Epithelial cell of proximal tubule (primary cell): ENCODE measurements at regions not wholly inside any gene's neighbourhood (a gene's known extent, or its start where the extent isn't known, plus 50 kb on each side); places are given as distances from the start of the nearest gene placed in this dataset.

Experiments used
- DNase-seq: peaks from one replicate; pipeline ENCODE4 v3.0.0-alpha.2; 2011; ENCODE audit warnings: low read depth
- H3K4me3 ChIP-seq: 2 replicates; pipeline ENCODE4 v1.5.1; 2011; ENCODE audit warnings: low read depth, mild to moderate bottlenecking, low read length
- TF ChIP-seq, protein P1 (sequence below): conservative IDR thresholded peaks from 2 replicates; pipeline ENCODE4 v1.5.1; 2012; ENCODE audit warnings: low read depth, mild to moderate bottlenecking, low read length

DNA sequence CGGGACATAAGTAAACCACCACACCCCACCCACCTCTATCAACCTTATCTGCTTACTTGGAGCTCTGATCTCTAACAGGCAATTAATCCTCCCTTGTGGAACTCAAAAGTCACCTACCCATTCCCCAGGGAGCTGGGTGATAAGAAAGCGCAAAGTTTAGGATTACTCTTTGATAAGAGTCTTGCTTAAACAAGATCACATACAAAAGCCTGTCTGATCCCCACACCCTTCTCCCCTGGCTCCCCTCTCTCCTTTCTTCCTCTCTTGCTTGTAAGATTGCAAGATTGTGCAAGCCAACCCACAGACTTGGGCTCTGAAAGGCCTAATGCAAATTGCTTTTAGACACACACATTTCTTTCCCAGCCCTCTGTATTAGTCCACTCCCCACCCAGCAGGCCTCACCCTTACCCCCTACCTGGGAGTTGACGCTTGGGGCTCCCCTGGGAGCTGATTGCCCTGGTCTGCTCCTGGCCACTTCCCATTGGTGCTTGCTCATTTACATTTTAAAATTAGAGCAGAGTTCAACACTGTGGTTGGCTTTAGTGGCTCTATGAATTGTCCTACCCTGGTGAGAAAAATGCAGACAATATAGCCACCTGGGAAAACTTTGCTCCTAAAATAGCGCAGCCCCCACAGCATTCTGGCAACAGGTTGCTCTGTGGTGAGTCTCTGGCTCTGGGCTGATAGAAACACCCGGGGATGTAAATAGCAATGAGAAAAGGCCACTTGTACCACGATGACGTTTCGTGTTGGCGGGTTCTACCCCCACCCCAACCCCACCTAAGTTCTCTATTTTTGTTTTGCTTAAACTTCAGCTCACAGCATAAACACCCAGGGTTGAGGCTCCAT, 58.9 kb upstream of the EPCAM start:
- TF ChIP-seq, protein P1, sequence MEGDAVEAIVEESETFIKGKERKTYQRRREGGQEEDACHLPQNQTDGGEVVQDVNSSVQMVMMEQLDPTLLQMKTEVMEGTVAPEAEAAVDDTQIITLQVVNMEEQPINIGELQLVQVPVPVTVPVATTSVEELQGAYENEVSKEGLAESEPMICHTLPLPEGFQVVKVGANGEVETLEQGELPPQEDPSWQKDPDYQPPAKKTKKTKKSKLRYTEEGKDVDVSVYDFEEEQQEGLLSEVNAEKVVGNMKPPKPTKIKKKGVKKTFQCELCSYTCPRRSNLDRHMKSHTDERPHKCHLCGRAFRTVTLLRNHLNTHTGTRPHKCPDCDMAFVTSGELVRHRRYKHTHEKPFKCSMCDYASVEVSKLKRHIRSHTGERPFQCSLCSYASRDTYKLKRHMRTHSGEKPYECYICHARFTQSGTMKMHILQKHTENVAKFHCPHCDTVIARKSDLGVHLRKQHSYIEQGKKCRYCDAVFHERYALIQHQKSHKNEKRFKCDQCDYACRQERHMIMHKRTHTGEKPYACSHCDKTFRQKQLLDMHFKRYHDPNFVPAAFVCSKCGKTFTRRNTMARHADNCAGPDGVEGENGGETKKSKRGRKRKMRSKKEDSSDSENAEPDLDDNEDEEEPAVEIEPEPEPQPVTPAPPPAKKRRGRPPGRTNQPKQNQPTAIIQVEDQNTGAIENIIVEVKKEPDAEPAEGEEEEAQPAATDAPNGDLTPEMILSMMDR, result no peak
- DNase-seq, result no peak

DNA sequence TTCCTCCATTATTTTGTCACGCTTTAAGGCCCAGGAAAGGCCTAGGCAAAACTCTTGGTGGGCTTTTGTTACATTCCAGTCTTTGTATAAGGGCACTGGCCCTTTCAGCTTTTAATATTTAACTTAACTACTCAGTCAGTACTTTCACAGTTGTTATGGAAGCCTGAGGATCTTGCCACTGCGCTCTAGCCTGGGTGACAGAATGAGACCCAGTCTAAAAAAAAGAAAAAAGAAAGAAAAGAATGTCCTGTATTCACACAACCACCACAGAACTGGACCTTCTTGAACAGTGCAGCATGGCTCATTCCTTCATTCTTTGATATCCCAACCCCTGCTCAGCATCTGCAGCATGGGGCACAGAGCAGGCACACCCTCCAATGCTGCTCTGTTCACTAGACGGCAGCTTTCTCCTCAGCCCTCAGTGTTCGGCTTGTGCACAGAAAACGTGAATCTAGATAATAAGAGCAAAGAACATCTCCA, 59.6 kb upstream of the EPCAM start:
- no peak overlapping the region for H3K4me3 ChIP-seq
- DNase-seq, result no peak
- TF ChIP-seq, protein P1, result no peak

More for the DNA sequence above, 58.9 kb upstream of the EPCAM start:
- H3K4me3 ChIP-seq, result no peak overlapping the region

DNA sequence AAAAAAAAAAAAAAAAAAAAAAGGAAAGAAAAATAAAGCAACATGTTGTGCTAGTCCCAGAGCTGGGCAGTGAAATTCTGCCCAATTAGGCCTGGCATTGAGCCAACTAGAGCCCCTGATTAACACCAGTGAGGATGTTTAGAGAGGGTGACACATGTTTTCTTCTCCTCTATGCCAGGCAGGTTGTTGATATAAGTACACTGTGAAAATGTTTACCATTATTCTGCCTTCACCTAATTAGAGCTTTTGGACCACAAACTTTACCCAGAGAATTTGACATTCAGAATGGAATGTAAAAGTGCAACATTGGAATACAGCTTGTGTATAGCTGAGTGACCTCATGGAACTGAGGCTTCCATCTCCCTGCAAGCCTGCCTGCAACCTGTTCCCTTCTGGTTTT, 62.0 kb upstream of the EPCAM start:
- no peak for DNase-seq
- H3K4me3 ChIP-seq, result no peak overlapping the region
- TF ChIP-seq, protein P1, result no peak

DNA sequence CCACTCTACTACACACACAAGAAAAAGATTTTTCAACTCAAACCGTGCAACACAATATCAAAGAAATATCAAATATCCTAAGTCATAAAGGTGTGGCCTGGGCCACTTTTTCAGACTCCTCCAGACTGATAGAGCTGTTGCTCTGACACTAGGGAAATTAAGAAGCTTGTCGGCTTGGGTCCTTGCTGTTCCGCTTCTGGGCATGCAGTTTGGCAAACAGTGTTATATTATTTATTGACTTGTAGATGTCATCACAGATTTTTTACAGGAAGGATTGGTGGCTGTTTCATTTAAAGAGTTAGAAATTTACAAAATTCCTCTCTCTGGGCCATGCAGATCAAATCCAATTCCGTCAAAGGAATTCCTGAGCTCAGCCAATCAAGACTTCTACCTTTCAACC, 64.5 kb upstream of the EPCAM start:
- no peak overlapping the region for H3K4me3 ChIP-seq
- TF ChIP-seq, protein P1, result no peak
- no peak for DNase-seq

DNA sequence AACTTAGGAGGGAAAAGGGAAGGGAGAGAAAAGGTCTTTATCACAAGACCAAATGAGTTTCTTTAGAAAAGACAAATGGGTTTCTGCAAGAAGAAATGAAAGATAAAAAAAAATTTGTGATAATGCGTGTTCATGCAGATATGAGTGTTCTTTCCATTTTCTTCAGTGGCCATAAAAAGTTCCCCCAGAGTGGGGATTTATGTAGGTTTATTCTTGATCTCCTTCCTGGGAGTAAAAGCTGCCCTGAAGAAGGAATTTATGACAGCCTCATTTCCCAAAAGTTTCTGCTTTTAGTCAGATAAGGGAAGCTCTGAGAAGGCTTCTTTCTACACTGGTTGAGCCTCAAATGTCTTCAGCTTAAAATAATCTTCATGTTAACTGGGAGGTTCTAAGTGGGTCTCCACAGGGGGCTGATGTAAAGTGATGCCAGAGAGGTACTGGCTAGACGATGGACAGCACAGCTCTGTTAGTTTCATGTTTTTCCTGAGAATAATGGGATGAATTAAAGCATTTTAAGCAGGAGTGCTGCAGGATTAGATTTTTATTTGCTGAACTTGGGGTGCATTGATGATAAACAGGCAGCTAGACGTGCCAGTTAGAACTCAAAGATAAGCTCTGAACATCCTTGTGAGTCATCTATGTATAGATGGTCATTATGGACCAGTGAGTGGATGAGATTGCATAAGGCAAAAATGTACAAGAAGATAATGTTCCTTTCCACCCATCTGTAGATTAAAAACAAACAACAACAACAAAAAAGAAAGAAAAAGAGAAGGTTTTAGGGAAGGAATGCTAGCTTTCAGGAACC, 65.6 kb upstream of the EPCAM start:
- no peak for DNase-seq
- no peak overlapping the region for H3K4me3 ChIP-seq
- TF ChIP-seq, protein P1, result no peak

DNA sequence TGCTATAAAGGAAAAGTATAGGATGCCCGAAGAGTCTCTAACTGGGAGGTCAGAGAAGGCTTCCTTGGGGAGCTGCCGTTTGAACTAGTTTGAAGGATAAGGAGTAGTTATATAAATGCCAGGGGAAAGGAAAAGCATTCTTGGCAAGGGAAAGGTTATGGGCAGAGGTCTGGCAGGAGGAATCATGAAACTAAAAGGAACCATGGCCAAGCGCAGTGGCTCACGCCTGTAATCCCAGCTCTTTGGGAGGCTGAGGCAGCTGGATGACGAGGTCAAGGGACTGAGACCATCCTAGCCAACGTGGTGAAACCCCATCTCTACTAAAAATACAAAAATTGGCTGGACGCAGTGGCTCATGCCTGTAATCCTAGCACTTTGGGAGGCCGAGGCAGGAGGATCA, 66.8 kb upstream of the EPCAM start:
- no peak for DNase-seq
- TF ChIP-seq, protein P1, result no peak
- no peak overlapping the region for H3K4me3 ChIP-seq
